ENCODE measurements at regions not wholly inside any gene's neighbourhood (a gene's known extent, or its start where the extent isn't known, plus 50 kb on each side); places are given as distances from the start of the nearest gene placed in this dataset.

DNA sequence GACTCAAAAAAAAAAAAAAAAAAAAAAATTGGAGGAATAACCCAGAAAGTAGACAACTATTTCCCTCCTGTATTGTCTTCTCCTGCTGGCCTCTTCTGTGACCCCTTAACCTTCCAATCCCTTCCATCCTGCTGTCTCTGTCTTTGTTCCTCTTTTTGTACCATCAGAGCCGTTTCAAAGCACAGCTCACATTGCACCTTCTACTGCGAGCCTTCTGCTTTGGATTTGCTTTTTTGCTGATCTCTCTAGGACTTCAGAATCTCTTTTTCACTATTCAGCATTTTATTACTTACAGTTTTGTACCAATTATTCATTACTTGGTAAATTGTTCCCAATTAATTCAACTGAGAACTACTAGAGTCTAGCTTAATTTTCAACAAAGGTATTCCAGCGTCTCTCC, 284.0 kb upstream of the TBL1XR1 start:
- in situ Hi-C loops (cut with HindIII; ENCODE audit: extremely low pct_ligation_motif_present, low pct_unique_long_range_greater_than_20kb), result no loop called here
- H3K27me3 ChIP-seq (ENCODE audit: control insufficient read depth in 1 of 2, insufficient read depth in 2 of 2, low read length in 2 of 2), result no peaks in the 10 kb centered on the region; a peak in 1 of 5 replicates
- H3K4me3 ChIP-seq (replicated peaks in 1 of 3; ENCODE audit: insufficient read depth in 1 of 3, low read depth in 2 of 3, low read length in 3 of 3), result no peak overlapping the region
- H2AFZ ChIP-seq (ENCODE audit: low read length), result no peak overlapping the region
- POLR2A ChIA-PET, result no interaction called here
- CTCF ChIA-PET (ENCODE audit: low intra/inter-chr PET ratio, low total read pairs), result no interaction called here
- WGBS (ENCODE audit: low lambda C conversion rate), result 67% methylated on average over 3 of the region's 3 CpGs
- no peak for DNase-seq (ENCODE audit: low spot score)
- ATAC-seq, result no peak
- H3K79me2 ChIP-seq (ENCODE audit: insufficient read depth, low read length), result no peaks in the 10 kb centered on the region
- no peak for FAIRE-seq
- H3K9ac ChIP-seq (ENCODE audit: insufficient read depth, low read depth, low read length), result no peak overlapping the region
- H3K4me2 ChIP-seq (ENCODE audit: low read depth, low read length), result no peak overlapping the region
- BruUV-seq (replicated peaks), result no TSS peak
- H3K36me3 ChIP-seq (replicated peaks in 1 of 2; ENCODE audit: control insufficient read depth in 1 of 2, insufficient read depth in 2 of 2, low read length in 2 of 2), result no peaks in the 10 kb centered on the region
- intact Hi-C loops (cut with micrococcal nuclease; ENCODE audit: unreplicated experiment), result no loop called here
- peak; percentile 60 to 78 for TF ChIP-seq MAFK (conservative IDR thresholded peaks at IDR 0.05 in 1 of 2, IDR thresholded peaks at IDR 0.05 in 1 of 2; ENCODE audit: low read length in 2 of 2)
- TF ChIP-seq, protein P1, sequence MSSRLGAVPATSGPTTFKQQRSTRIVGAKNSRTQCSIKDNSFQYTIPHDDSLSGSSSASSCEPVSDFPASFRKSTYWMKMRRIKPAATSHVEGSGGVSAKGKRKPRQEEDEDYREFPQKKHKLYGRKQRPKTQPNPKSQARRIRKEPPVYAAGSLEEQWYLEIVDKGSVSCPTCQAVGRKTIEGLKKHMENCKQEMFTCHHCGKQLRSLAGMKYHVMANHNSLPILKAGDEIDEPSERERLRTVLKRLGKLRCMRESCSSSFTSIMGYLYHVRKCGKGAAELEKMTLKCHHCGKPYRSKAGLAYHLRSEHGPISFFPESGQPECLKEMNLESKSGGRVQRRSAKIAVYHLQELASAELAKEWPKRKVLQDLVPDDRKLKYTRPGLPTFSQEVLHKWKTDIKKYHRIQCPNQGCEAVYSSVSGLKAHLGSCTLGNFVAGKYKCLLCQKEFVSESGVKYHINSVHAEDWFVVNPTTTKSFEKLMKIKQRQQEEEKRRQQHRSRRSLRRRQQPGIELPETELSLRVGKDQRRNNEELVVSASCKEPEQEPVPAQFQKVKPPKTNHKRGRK (CRISPR knock-in tag; IDR thresholded peaks at IDR 0.05), result no peak
- TF ChIP-seq MAFF (IDR thresholded peaks at IDR 0.05; ENCODE audit: low read depth, low read length), result peak; percentile 74
- H3K27ac ChIP-seq (ENCODE audit: extremely low read length, insufficient read depth, low read length), result no peak overlapping the region
- H4K20me1 ChIP-seq (ENCODE audit: insufficient read depth, low read length), result no peaks in the 10 kb centered on the region
- H3K9me3 ChIP-seq (ENCODE audit: low read length), result no peaks in the 10 kb centered on the region
- H3K4me1 ChIP-seq (ENCODE audit: insufficient read depth, low read length), result peaks cover 41% of the 10 kb centered on the region

GRCh38 chr3:177482048-177482691, 284.9 kb upstream of the TBL1XR1 start:
- no peak for TF ChIP-seq ZNF263 (CRISPR knock-in tag; IDR thresholded peaks at IDR 0.05)
- no peak for TF ChIP-seq FOXA3 (CRISPR knock-in tag; IDR thresholded peaks at IDR 0.05)
- TF ChIP-seq ZNF382 (CRISPR knock-in tag; IDR thresholded peaks at IDR 0.05; ENCODE audit: borderline replicate concordance), result no peak
- TF ChIP-seq ZSCAN9 (CRISPR knock-in tag; IDR thresholded peaks at IDR 0.05; ENCODE audit: borderline replicate concordance), result no peak
- no peak for TF ChIP-seq ZNF614 (CRISPR knock-in tag; IDR thresholded peaks at IDR 0.05; ENCODE audit: borderline replicate concordance)
- no peak for TF ChIP-seq SNAPC2 (CRISPR knock-in tag; IDR thresholded peaks at IDR 0.05)
- TF ChIP-seq, protein P2, sequence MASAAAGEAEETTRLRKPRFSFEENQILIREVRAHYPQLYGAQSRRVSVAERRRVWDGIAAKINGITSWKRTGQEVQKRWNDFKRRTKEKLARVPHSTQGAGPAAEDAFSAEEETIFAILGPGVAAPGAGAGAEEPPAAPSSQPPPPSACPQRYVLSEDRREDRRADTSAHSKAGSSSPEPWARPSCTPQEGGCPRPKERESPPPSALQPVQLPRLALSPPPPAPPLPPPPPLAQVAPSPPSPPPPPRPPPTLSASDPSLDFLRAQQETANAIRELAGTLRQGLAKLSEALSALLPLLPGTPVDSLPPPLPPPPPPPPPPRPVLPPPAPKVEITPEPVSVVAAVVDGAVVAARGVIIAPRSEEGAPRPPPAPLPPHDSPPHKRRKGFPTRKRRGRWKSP (CRISPR knock-in tag; IDR thresholded peaks at IDR 0.05), result no peak
- no peak for TF ChIP-seq FOXO4 (CRISPR knock-in tag; conservative IDR thresholded peaks at IDR 0.05)
- no peaks in the 10 kb centered on the region for H3K36me3 ChIP-seq (replicated peaks in 1 of 2; ENCODE audit: control insufficient read depth in 1 of 2, insufficient read depth in 2 of 2, low read length in 2 of 2)
- intact Hi-C loops (cut with micrococcal nuclease; ENCODE audit: unreplicated experiment) (no loop called here), in situ Hi-C loops (cut with HindIII; ENCODE audit: extremely low pct_ligation_motif_present, low pct_unique_long_range_greater_than_20kb) (no loop called here)
- H3K9ac ChIP-seq (ENCODE audit: insufficient read depth, low read depth, low read length), result no peak overlapping the region
- no peaks in the 10 kb centered on the region; a peak in 1 of 5 replicates for H3K27me3 ChIP-seq (ENCODE audit: control insufficient read depth in 1 of 2, insufficient read depth in 2 of 2, low read length in 2 of 2)
- FAIRE-seq, result no peak
- H4K20me1 ChIP-seq (ENCODE audit: insufficient read depth, low read length), result no peaks in the 10 kb centered on the region
- no peak overlapping the region for H3K4me3 ChIP-seq (replicated peaks in 1 of 3; ENCODE audit: insufficient read depth in 1 of 3, low read depth in 2 of 3, low read length in 3 of 3)
- POLR2A ChIA-PET, result no interaction called here
- peaks cover 36% of the 10 kb centered on the region for H3K4me1 ChIP-seq (ENCODE audit: insufficient read depth, low read length)
- 19% methylated on average over 6 of the region's 6 CpGs for WGBS (ENCODE audit: low lambda C conversion rate)
- no TSS peak for BruUV-seq (replicated peaks)
- CTCF ChIA-PET (ENCODE audit: low intra/inter-chr PET ratio, low total read pairs), result no interaction called here
- no peaks in the 10 kb centered on the region for H3K9me3 ChIP-seq (ENCODE audit: low read length)
- H3K4me2 ChIP-seq (ENCODE audit: low read depth, low read length), result no peak overlapping the region
- H3K79me2 ChIP-seq (ENCODE audit: insufficient read depth, low read length), result no peaks in the 10 kb centered on the region
- no peak overlapping the region for H2AFZ ChIP-seq (ENCODE audit: low read length)
- H3K27ac ChIP-seq (ENCODE audit: extremely low read length, insufficient read depth, low read length), result no peak overlapping the region
- ATAC-seq, result no peak
- no peak for DNase-seq (ENCODE audit: low spot score)
